SH-SY5Y (cell line): ENCODE measurements at regions not wholly inside any gene's neighbourhood (a gene's known extent, or its start where the extent isn't known, plus 50 kb on each side); places are given as distances from the start of the nearest gene placed in this dataset.

ENCODE experiments used
- GATA2 ChIP-seq: IDR thresholded peaks from 2 replicates; pipeline ENCODE4 v1.6.1; 2011; ENCODE audit warnings: mild to moderate bottlenecking, low read depth, low read length
- GATA3 ChIP-seq: IDR thresholded peaks from 2 replicates; pipeline ENCODE4 v1.6.1; 2011; ENCODE audit warnings: low read depth, mild to moderate bottlenecking, low read length, moderate library complexity

DNA sequence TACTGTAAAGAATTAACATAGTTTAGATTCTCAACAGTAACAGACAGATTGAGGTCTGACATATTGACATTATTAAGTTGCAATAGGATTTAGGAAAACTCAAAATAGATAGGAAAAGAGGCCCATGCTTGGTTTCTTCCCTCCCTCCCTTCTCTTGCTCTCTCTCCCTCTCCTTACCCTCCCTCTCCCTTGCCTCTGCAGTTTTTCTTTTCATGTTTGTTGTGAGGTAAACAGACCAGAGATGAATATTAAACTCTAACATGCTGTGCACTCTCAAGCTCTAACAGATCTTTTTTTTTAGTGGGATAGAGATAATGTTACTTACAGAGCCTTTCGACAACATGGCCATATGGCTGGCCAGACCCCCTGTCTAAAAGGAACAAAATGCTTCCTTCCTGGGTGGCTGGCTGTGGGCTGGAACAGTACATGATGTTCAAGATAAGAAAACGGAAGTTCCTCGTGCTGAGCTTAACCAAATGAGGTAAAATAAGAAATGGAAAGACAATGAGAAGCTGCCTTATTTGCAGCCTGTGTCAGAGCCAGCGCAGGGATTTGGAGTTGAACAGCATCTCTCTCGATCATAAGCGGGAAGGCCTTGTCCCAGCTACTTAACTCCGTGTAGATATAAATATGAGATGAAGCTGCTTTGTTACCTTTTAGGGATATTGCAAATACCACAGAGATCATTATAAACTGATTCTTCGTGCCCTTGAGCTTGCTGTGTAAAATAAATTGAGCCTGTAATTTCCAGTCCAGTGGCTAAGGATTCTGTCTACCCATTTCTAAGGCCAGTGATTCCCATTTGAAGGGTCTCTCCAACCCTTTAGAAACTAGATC, 391.9 kb upstream of the NPVF start:
- peak; percentile 89 for TF ChIP-seq GATA2
- peak; percentile 84 for TF ChIP-seq GATA3

DNA sequence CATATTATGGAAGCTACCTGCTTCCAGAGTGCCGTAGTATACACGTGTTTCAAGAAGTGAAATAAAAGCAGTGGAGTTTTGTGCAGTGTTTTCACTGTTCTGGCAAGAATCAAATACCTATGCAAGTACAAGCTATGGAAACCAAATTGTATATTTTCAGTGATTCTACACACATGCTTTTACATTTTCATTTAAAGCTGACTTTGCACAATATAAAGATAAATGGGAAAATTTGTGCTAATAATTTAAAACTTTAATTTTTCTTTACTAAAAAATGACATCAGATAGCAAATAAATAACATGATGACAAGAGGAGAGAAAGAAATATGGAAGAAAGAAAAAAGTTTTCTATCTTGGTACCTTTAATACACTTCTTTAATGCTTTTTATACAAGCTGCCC, 393.7 kb upstream of the NPVF start:
- TF ChIP-seq GATA3 (no peak), GATA2 (no peak)

DNA sequence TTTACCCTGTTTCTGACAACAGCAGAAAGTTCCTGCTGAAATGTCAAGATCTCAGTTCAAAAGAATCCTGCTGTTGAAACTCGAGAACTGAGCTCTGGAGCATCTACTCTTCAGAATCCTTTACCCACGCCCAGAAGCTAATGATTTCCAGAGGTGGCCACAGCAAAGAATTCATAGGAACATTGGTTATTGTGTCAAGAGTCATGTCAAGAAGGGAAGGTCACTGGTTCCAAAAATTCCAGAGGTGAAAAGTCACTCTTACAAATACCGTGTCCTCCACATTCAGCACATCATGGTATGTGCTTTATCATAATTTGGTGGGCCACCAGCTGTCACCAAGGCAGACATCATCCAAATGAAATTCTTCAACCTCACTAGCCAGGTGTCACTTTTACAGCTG, 394.4 kb upstream of the NPVF start:
- TF ChIP-seq GATA3 (no peak), GATA2 (no peak)

DNA sequence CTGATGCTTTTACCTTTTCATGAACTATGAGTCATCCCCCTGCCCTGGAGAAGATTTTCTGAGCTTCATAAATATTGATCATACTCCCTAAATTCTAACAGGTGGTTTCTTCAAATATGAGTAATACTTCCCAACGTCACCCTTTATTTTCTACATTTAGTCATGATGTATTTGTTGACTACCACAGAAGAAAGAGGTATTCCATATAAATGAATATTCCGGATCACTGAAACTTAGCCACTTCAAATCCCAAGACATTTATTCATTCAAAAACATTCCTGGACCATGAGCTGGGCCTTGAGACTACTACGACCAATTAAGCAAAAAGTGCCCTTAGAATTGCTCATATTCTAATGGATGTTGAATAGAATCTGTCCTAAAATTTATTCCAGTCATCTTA, 395.8 kb upstream of the NPVF start:
- TF ChIP-seq GATA2 = no peak
- no peak for TF ChIP-seq GATA3

DNA sequence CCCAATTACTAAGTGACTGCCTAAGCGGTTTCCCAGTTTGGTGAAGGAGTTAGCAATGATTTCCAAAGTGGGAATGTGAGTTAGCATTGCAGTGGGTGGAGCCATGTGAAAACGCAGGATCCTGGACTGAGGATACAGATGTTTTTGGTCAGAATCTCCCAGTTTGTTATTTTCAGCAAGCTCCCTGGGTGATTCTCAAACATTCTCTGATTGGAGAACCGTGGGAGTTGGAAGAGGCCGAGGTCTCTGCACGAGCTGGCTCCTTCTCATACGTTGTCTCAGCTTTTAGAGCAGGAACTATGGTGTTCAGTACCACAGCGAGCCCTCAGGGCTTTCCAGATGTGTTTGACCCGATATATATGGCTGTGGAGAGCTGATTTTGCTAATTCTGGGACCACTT, 396.5 kb upstream of the NPVF start:
- TF ChIP-seq GATA2 = no peak
- TF ChIP-seq GATA3 = no peak

DNA sequence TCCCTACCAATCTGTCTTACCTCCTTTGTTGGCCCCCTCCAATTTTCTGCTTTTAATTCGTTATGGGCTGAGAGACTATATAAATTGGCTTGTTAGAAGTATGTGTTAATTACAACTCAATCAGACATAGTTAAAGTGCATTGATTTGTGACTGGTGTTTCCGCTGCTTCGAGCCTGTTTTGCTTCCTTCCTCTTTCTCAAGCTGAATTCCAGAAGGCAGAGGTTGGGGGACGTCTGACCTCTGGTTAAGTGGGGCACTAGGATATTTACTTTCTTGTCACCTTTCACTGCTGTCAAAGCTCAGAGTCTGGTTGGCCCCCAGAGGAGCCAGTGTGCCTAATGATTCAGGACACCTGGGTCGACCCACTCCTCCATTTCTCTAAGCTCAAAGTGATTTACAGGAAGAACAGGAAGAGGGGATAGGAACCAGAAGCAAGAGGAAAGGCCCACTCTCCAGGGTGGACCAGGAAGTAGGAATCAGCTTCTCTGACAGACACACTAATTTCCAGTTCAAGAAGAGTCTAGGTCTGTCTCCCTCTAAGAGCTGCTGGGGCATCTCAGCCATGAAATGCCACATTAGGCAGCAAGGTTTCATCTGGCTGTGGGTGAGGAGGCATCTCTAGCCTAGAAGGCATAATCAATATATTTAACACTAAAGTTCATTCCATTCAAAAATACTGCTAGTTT, 397.2 kb upstream of the NPVF start:
- TF ChIP-seq GATA3 (no peak), GATA2 (no peak)

DNA sequence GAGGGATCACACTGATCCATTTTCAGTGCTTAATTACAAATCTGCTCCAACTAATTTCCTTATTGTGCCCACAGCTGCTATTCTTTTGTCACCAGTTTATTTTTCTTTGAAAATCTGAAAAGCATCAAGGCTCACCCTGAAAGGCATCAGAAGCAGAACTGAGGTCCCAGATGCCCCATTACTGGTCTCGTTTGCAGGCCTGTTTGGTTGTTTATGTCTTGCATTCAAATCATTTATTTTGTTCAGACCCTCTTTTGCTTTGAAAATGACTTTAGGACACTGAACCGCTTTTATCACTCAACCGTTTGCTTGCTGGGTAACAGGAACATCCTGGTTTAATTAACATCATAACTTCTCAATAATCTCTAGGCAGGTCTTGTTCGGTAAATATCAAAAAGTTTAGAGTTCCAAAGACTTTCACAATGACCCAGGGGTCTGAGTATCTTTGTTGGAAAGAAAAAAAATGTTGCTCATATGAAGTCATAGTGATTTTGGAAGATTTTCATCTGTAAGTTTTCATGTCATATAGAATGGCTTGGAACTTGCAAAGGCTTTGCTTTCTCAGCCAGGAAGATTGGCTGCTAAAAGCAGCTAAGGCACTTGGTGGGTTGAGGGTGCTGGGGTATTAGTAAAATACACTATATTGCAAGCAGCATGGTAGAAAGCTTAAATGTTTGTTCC, 398.3 kb upstream of the NPVF start:
- TF ChIP-seq GATA3 = no peak

DNA sequence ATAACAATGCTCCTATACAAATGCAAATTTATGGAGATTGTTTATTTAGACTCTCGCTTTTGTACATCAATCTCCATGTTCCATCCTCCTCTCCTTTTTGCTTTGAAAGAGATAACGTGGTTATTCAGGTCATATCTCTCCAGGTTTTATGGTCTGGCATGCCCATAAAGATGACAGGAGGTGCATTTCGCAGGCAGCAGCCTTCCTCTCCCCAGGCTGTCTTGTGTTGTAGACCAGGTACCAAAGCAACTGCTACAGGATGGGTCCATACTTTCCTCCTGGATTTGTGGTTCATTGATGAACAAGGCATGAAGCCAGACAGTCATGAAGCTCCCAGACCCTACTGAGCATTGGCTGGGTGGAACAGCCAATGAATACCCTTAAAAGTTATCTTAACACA, 400.2 kb upstream of the NPVF start:
- TF ChIP-seq GATA3 (no peak), GATA2 (no peak)

DNA sequence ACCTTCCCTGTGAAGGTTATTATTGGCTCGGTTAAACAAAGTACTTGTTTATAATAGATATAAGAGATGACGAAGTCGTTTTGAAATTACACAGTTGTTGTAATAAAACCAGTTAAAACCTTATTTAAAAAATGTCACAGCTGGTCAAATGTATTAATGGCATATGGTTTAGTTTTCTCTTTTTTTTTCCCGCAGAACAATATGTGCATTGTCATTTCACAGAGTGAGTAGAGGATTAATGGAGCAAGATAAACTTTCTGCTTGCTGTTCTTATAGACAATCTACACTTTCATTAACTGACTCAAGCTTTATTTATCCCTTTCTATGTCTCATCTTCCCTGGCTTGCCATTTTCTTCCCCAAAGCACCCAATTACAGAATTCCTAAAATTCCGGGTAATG, 404.3 kb upstream of the NPVF start:
- TF ChIP-seq GATA3 = no peak
- TF ChIP-seq GATA2 = no peak

DNA sequence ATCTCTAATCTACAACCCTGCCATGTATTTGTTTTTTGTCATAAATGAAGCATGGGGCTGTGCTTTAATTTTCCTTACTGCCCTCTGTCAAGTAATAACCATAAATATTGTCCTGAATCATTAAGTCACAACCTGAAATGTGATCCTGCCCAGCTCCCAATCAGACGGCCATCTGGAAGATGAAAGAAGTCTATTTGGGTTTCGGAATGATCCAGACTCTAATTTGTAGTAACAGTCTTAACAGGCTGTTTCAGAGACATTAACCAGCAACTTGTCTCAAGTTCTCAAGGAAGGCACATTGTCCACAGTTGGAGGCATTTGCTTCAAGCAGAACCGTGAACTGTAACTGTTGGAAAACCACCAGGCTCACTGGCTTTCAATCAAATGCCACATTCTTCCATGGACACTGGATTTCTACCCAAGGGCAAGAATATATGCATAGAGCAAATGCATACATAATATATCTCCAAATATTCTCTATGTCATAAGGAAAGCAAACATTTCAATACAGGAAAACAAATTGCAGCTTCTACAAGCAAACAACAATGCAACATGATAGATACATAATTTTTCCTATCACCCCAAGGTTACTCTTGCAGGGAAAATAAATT, 405.2 kb upstream of the NPVF start:
- TF ChIP-seq GATA2 = no peak
- no peak for TF ChIP-seq GATA3

DNA sequence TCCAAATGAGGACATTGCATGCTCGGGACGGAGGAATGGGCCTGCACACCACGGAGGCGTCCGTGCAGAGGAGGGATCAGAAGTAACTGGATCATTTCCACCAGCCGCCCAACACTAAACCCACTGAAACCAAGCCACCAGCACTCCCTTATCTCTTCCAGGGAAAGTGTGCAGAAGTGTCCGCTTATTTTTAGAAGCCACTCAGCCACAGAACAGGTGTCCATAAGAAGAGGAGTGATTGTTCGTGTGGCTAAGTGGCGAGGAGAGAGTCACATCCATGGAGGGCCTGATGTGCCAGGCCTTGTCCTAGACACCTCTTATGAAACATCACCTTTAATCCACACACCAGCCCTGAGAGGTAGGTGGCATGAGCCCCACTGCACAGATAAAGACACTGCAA, 407.9 kb upstream of the NPVF start:
- TF ChIP-seq GATA3 (no peak), GATA2 (no peak)

DNA sequence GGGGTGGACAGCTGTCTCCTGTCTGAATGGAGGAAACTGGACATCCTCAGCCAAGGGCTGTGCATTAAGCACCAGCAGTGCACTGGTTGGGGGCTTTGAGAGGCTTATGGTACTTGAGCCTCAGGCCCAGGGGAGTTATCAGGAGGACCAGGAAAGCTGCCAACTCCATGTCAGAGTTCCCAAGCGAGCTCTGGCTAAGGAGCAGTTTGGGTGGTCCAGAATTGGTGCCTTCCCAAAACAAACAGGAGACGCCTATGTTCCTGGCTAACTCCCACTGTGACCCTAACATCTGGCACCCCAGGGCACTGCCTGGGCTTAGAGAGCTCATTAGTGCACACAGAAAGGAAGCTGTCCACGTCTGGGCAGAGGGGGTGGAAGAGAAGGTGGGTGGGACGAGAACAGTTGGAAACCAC, 408.6 kb upstream of the NPVF start:
- TF ChIP-seq GATA2 (no peak), GATA3 (no peak)

DNA sequence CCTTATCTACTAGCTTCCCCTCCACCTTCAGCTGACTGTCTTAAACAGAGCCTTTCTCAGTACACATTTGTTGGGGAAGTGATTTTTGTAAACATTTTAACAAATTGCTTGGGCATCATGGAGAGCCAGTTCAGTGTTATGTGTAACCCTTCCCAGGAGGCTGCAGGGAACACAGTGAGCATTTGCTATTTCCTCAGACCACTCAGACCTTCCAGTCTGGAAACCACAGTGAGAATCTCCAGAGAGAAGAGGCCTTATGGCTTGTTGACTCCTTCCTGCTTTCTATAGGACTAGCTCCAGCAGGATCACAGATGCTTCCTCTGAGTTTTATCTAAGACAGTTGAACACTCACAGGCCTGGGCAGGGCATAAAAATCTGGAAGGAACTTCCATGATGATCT, 409.8 kb upstream of the NPVF start:
- no peak for TF ChIP-seq GATA3
- no peak for TF ChIP-seq GATA2

DNA sequence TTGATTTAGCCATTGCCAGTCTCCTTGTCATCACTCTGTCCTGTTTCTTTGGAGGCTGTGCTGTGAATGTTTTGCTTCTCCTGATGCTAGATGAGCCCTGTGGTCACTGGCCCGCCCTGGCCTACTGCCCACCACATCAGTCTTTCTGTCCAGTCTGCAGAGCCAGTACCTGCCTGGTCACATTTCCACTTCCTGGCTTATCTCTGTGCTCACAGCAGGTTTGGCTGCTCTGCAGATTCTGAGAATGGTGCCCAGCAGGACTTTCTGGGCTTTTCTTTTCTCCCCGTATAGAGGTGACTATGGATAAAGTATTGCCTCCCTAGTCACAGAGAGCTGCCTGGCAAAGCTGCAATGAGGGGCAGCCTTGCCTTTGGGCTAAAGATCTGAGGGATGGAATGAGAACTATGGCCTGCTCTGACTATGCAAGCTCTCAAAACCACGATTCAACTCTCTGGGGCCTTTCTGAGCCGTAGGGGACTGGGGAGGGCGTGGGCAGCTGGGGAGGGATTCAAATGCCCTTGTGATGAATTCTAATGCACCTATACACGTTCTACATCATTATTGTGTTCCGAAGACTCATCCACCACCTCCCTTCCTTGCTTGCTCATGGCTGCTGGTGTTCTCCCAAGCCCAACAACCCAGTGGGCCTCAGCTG, 410.4 kb upstream of the NPVF start:
- no peak for TF ChIP-seq GATA2
- no peak for TF ChIP-seq GATA3
